H1 (cell line): ENCODE measurements at regions not wholly inside any gene's neighbourhood (a gene's known extent, or its start where the extent isn't known, plus 50 kb on each side); places are given as distances from the start of the nearest gene placed in this dataset.

Experiments used
- CTCF ChIA-PET: fragments of 300-600 bp; sonication (Branson Sonifier 250); formaldehyde crosslinking; loops from one replicate; lab custom pipeline; 2021; ENCODE audit not compliant: partially characterized antibody; lab: Charles Lee
- POLR2A ChIA-PET: fragments of 300-600 bp; sonication (Branson Sonifier 250); formaldehyde crosslinking; loops from one replicate; lab custom pipeline; 2021; ENCODE audit warnings: inconsistent platforms; ENCODE audit not compliant: partially characterized antibody; lab: Charles Lee
- DNase-seq, 2 experiments: peaks; one replicate each; pipeline versions ENCODE4 v3.0.0 to v3.0.0-alpha.2; 2010 to 2022; ENCODE audit warnings: low spot score in 2 of 2, low read depth in 1 of 2, mixed read lengths in 1 of 2
- FAIRE-seq: peaks from 2 replicates; lab custom pipeline; 2011; peaks lifted over from hg19 to GRCh38; lab: Jason Lieb, UNC
- H2AFZ ChIP-seq: 2 replicates; pipeline ENCODE4 v1.8.1; 2012; ENCODE audit warnings: low read length, inconsistent platforms
- H2AK5ac ChIP-seq: 2 replicates; pipeline ENCODE4 v1.6.1; 2013; ENCODE audit warnings: low read depth, low read length
- H2BK120ac ChIP-seq: replicated peaks from 2 replicates; pipeline ENCODE3; 2013; ENCODE audit warnings: low read depth, low read length, inconsistent platforms
- H2BK12ac ChIP-seq: 2 replicates; pipeline ENCODE4 v1.6.1; 2013; ENCODE audit warnings: low read depth, low read length
- H2BK15ac ChIP-seq: 2 replicates; pipeline ENCODE4 v1.6.1; 2013; ENCODE audit warnings: low read length
- H2BK20ac ChIP-seq: 2 replicates; pipeline ENCODE4 v1.6.1; 2013; ENCODE audit warnings: low read length
- H2BK5ac ChIP-seq: 2 replicates; pipeline ENCODE4 v1.6.1; 2013; ENCODE audit warnings: low read depth, low read length
- H3K14ac ChIP-seq: 2 replicates; pipeline ENCODE4 v1.6.1; 2013; ENCODE audit warnings: inconsistent platforms; ENCODE audit not compliant: insufficient read length
- H3K18ac ChIP-seq: 2 replicates; pipeline ENCODE4 v1.6.1; 2013; ENCODE audit warnings: low read length; ENCODE audit errors: extremely low read depth
- H3K23ac ChIP-seq: 2 replicates; pipeline ENCODE4 v1.6.1; 2013; ENCODE audit warnings: inconsistent platforms; ENCODE audit not compliant: insufficient read length
- H3K23me2 ChIP-seq: 2 replicates; pipeline ENCODE4 v1.6.1; 2013; ENCODE audit warnings: low read depth, low read length
- H3K27ac ChIP-seq: 2 replicates; pipeline ENCODE4 v1.6.1; 2011; ENCODE audit warnings: low read depth, low read length, inconsistent platforms
- H3K27me3 ChIP-seq, 4 experiments: replicated peaks in 1 of 4; 1 replicate in 1 of 4; 2 replicates in 3 of 4; pipeline versions ENCODE4 v1.6.1 to v1.8.1; 2011 to 2013; ENCODE audit warnings: low read length in 3 of 4, mild to moderate bottlenecking in 3 of 4, inconsistent platforms in 2 of 4, mixed read lengths in 2 of 4, moderate library complexity in 1 of 4; ENCODE audit not compliant: control insufficient read depth in 3 of 4, insufficient read depth in 3 of 4; ENCODE audit errors: extremely low read depth in 1 of 4
- H3K36me3 ChIP-seq, 4 experiments: 2 replicates each; pipeline versions ENCODE4 v1.6.1 to v1.8.1; 2011 to 2013; ENCODE audit warnings: mild to moderate bottlenecking in 4 of 4, low read length in 3 of 4, moderate library complexity in 2 of 4, control low read depth in 1 of 4, inconsistent platforms in 1 of 4; ENCODE audit not compliant: insufficient read depth in 4 of 4, control insufficient read depth in 2 of 4
- H3K4ac ChIP-seq: replicated peaks from 2 replicates; pipeline ENCODE3; 2013; ENCODE audit warnings: low read length, low read depth, mixed read lengths, inconsistent platforms; ENCODE audit not compliant: insufficient read length
- H3K4me1 ChIP-seq, 4 experiments: replicated peaks in 1 of 4; 1 replicate in 1 of 4; 2 replicates in 3 of 4; pipeline versions ENCODE4 v1.6.1 to v1.8.1; 2011 to 2013; ENCODE audit warnings: low read length in 3 of 4, inconsistent platforms in 2 of 4, mixed read lengths in 1 of 4; ENCODE audit not compliant: insufficient read depth in 4 of 4, control insufficient read depth in 3 of 4
- H3K4me2 ChIP-seq, 2 experiments: 2 replicates each; pipeline versions ENCODE4 v1.6.1 to v1.8.1; 2011 to 2013; ENCODE audit warnings: low read depth in 2 of 2, low read length in 2 of 2, control low read depth in 1 of 2, inconsistent platforms in 1 of 2, mild to moderate bottlenecking in 1 of 2; ENCODE audit not compliant: insufficient read depth in 1 of 2
- H3K4me3 ChIP-seq, 4 experiments: fragments of 200-600, 300-600 bp in 1 of 4; sonication (generic), shearing (Covaris generic), sonication (Bioruptor Twin) in 1 of 4; 2 replicates each; pipeline versions ENCODE4 v1.5.1 to v1.8.1; 2011 to 2016; ENCODE audit warnings: low read length in 4 of 4, low read depth in 3 of 4, control low read depth in 2 of 4, inconsistent platforms in 2 of 4, mild to moderate bottlenecking in 2 of 4, mixed read lengths in 1 of 4, moderate library complexity in 1 of 4; ENCODE audit not compliant: insufficient read depth in 2 of 4; ENCODE audit errors: extremely low read depth in 1 of 4
- H3K56ac ChIP-seq: replicated peaks from 2 replicates; pipeline ENCODE3; 2013; ENCODE audit warnings: low read depth, mild to moderate bottlenecking, mixed read lengths, low read length, inconsistent platforms; ENCODE audit not compliant: insufficient read length
- H3K79me1 ChIP-seq: 2 replicates; pipeline ENCODE4 v1.6.1; 2013; ENCODE audit warnings: low read depth, low read length, control low read depth
- H3K79me2 ChIP-seq, 2 experiments: 2 replicates each; pipeline versions ENCODE4 v1.6.1 to v1.8.1; 2012 to 2013; ENCODE audit warnings: low read length in 2 of 2, mild to moderate bottlenecking in 2 of 2, inconsistent platforms in 1 of 2; ENCODE audit not compliant: insufficient read depth in 2 of 2, control insufficient read depth in 1 of 2
- H3K9ac ChIP-seq, 4 experiments: replicated peaks in 1 of 4; 1 replicate in 1 of 4; 2 replicates in 3 of 4; pipeline versions ENCODE4 v1.6.1 to v1.8.1; 2011 to 2013; ENCODE audit warnings: low read depth in 3 of 4, low read length in 3 of 4, control low read depth in 2 of 4, mild to moderate bottlenecking in 2 of 4, moderate library complexity in 2 of 4, inconsistent platforms in 1 of 4; ENCODE audit errors: extremely low read depth in 1 of 4
- H3K9me3 ChIP-seq, 2 experiments: 2 replicates each; pipeline versions ENCODE4 v1.6.1 to v1.8.1; 2012 to 2013; ENCODE audit warnings: mild to moderate bottlenecking in 2 of 2, moderate library complexity in 2 of 2, control low read depth in 1 of 2, inconsistent platforms in 1 of 2, low read depth in 1 of 2, low read length in 1 of 2, mixed read lengths in 1 of 2; ENCODE audit not compliant: insufficient read depth in 2 of 2
- H4K20me1 ChIP-seq, 2 experiments: replicated peaks in 1 of 2; 2 replicates each; pipeline versions ENCODE3 to v1.8.1; 2011 to 2013; ENCODE audit warnings: inconsistent platforms in 2 of 2, low read length in 2 of 2, mild to moderate bottlenecking in 1 of 2; ENCODE audit not compliant: insufficient read depth in 2 of 2, control insufficient read depth in 1 of 2
- H4K5ac ChIP-seq: 2 replicates; pipeline ENCODE4 v1.6.1; 2013; ENCODE audit warnings: low read length, low read depth, mixed read lengths, inconsistent platforms; ENCODE audit not compliant: insufficient read length
- H4K8ac ChIP-seq: 2 replicates; pipeline ENCODE4 v1.8.0; 2013; ENCODE audit warnings: mild to moderate bottlenecking, moderate library complexity, low read length, inconsistent platforms; ENCODE audit not compliant: insufficient read depth; ENCODE audit errors: extremely low read depth
- H4K91ac ChIP-seq: replicated peaks from 2 replicates; pipeline ENCODE3; 2013; ENCODE audit warnings: low read length, mixed read lengths, inconsistent platforms; ENCODE audit not compliant: insufficient read length
- BACH1 ChIP-seq: IDR thresholded peaks from 2 replicates; pipeline ENCODE4 v1.6.1; 2012; ENCODE audit warnings: low read length, improper control_type of control experiment
- KDM4A ChIP-seq: IDR thresholded peaks from one replicate; pipeline ENCODE4 v1.7.1; 2012; ENCODE audit warnings: low read depth, mild to moderate bottlenecking, moderate library complexity, low read length, inconsistent platforms; ENCODE audit not compliant: severe bottlenecking
- SP2 ChIP-seq: IDR thresholded peaks from 2 replicates; pipeline ENCODE4 v1.6.1; 2012; ENCODE audit warnings: mild to moderate bottlenecking, low read length, inconsistent platforms
- TAF7 ChIP-seq: optimal IDR thresholded peaks from 2 replicates; pipeline ENCODE3; 2011; ENCODE audit warnings: low read depth, mild to moderate bottlenecking, inconsistent platforms, low read length, moderate library complexity, borderline replicate concordance

- Histone ChIP-seq H4K91ac (no peak overlapping the region), H3K56ac (no peak overlapping the region), H3K79me2 (no peaks in the 10 kb centered on the region), H2AK5ac (no peak overlapping the region), H4K5ac (no peak overlapping the region), H3K27me3 (no peaks in the 10 kb centered on the region), H2BK15ac (no peak overlapping the region)
- FAIRE-seq, result no peak
- no peak for TF ChIP-seq TAF7
- no peak for TF ChIP-seq SP2
- TF ChIP-seq KDM4A, result no peak
- no peak for TF ChIP-seq BACH1
- TF ChIP-seq, all 59 proteins: peak for 0
- Histone ChIP-seq H3K9ac (no peak overlapping the region), H3K79me1 (no peaks in the 10 kb centered on the region), H3K36me3 (no peaks in the 10 kb centered on the region), H4K8ac (no peak overlapping the region), H3K14ac (no peak overlapping the region), H3K23ac (no peak overlapping the region), H3K4ac (no peak overlapping the region), H2BK12ac (no peak overlapping the region), H3K27ac (no peak overlapping the region), H2BK120ac (no peak overlapping the region), H2AFZ (no peak overlapping the region), H4K20me1 (no peaks in the 10 kb centered on the region), H2BK20ac (no peak overlapping the region), H3K4me1 (peaks cover 0 to 11% (median 0%) of the 10 kb centered on the region in 4 experiments; a peak in 3 of 7 replicates), H3K4me2 (no peak overlapping the region), H3K9me3 (no peaks in the 10 kb centered on the region), H3K4me3 (no peak overlapping the region), H2BK5ac (no peak overlapping the region), H3K18ac (no peak overlapping the region), H3K23me2 (no peaks in the 10 kb centered on the region)
- CTCF ChIA-PET, result no interaction called here
- no peak for DNase-seq
- POLR2A ChIA-PET, result no interaction called here
These were observed 463.0 kb downstream of the FBXO15 start for GRCh38 chr18:73684647-73685046.
